CD14-positive monocyte (primary cell): ENCODE measurements at regions not wholly inside any gene's neighbourhood (a gene's known extent, or its start where the extent isn't known, plus 50 kb on each side); places are given as distances from the start of the nearest gene placed in this dataset.

Experiments used
- DNase-seq, 3 donors: peaks; one replicate each; pipeline ENCODE4 v3.0.0-alpha.2; 2011 to 2022
- H2AFZ ChIP-seq: 2 replicates; pipeline ENCODE4 v1.6.0; 2012; ENCODE audit warnings: mild to moderate bottlenecking, low read depth, low read length, inconsistent platforms; ENCODE audit not compliant: insufficient read depth, poor library complexity, severe bottlenecking
- H3K27ac ChIP-seq, 2 donors: 1 replicate in 1 of 2; 2 replicates in 1 of 2; pipeline ENCODE4 v1.5.1; 2012 to 2013; ENCODE audit warnings: low read length in 2 of 2, control low read depth in 1 of 2, inconsistent platforms in 1 of 2, low read depth in 1 of 2, mild to moderate bottlenecking in 1 of 2
- H3K27me3 ChIP-seq, 2 donors: one replicate each; pipeline versions ENCODE4 v1.6.0 to v1.6.1; 2011 to 2013; ENCODE audit warnings: low read length in 2 of 2; ENCODE audit not compliant: control insufficient read depth in 2 of 2, insufficient read depth in 2 of 2
- H3K36me3 ChIP-seq, 2 donors: replicated peaks in 1 of 2; 1 replicate in 1 of 2; 2 replicates in 1 of 2; pipeline versions ENCODE4 v1.5.1 to v1.6.1; 2012 to 2013; ENCODE audit warnings: low read length in 2 of 2, control low read depth in 1 of 2, inconsistent platforms in 1 of 2, mild to moderate bottlenecking in 1 of 2; ENCODE audit not compliant: insufficient read depth in 2 of 2, control insufficient read depth in 1 of 2
- H3K4me1 ChIP-seq, 2 donors: 1 replicate in 1 of 2; 2 replicates in 1 of 2; pipeline versions ENCODE4 v1.5.1 to v1.6.1; 2012 to 2013; ENCODE audit warnings: low read length in 2 of 2, control low read depth in 1 of 2, inconsistent platforms in 1 of 2, mild to moderate bottlenecking in 1 of 2, moderate library complexity in 1 of 2; ENCODE audit not compliant: insufficient read depth in 2 of 2, control insufficient read depth in 1 of 2
- H3K4me2 ChIP-seq: replicated peaks from 2 replicates; pipeline ENCODE3; 2012; ENCODE audit warnings: low read length, moderate library complexity, mild to moderate bottlenecking; ENCODE audit not compliant: poor library complexity, severe bottlenecking; ENCODE audit errors: extremely low read depth
- H3K4me3 ChIP-seq, 3 experiments: fragments of 200-600 bp in 1 of 3; sonication (generic) in 1 of 3; replicated peaks in 1 of 3; 1 replicate in 2 of 3; 2 replicates in 1 of 3; pipeline ENCODE4 v1.5.1; 2011 to 2013; ENCODE audit warnings: low read length in 3 of 3, mild to moderate bottlenecking in 3 of 3, control low read depth in 2 of 3, low read depth in 2 of 3, inconsistent platforms in 1 of 3, moderate library complexity in 1 of 3
- H3K79me2 ChIP-seq: 2 replicates; pipeline ENCODE4 v1.6.0; 2012; ENCODE audit warnings: mild to moderate bottlenecking, control low read depth, inconsistent platforms, low read length, moderate library complexity; ENCODE audit not compliant: insufficient read depth
- H3K9ac ChIP-seq: 2 replicates; pipeline ENCODE4 v1.6.0; 2017; ENCODE audit warnings: low read length, mild to moderate bottlenecking; ENCODE audit not compliant: insufficient read depth, poor library complexity, severe bottlenecking
- H3K9me3 ChIP-seq, 2 donors: replicated peaks in 1 of 2; 1 replicate in 1 of 2; 2 replicates in 1 of 2; pipeline versions ENCODE4 v1.5.1 to v1.6.1; 2012 to 2013; ENCODE audit warnings: low read length in 2 of 2, control low read depth in 1 of 2; ENCODE audit not compliant: control insufficient read depth in 1 of 2, insufficient read depth in 1 of 2
- H4K20me1 ChIP-seq: 2 replicates; pipeline ENCODE4 v1.6.0; 2012; ENCODE audit warnings: mild to moderate bottlenecking, low read length, control low read depth, moderate library complexity; ENCODE audit not compliant: insufficient read depth
- H3K27ac Mint-ChIP-seq, 7 donors: one replicate each; pipeline ENCODE4 v1.8.0; 2020; ENCODE audit warnings: mild to moderate bottlenecking in 7 of 7, mixed read lengths in 7 of 7, moderate library complexity in 6 of 7, inconsistent platforms in 2 of 7
- H3K27me3 Mint-ChIP-seq, 3 donors: one replicate each; pipeline ENCODE4 v1.8.0; 2021 to 2022; ENCODE audit warnings: low read depth in 3 of 3, mild to moderate bottlenecking in 3 of 3, mixed read lengths in 3 of 3, moderate library complexity in 3 of 3, inconsistent platforms in 1 of 3
- H3K36me3 Mint-ChIP-seq, 2 donors: one replicate each; pipeline ENCODE4 v1.8.0; 2020; ENCODE audit warnings: mixed read lengths in 2 of 2, inconsistent platforms in 1 of 2, mild to moderate bottlenecking in 1 of 2
- H3K4me1 Mint-ChIP-seq: one replicate; pipeline ENCODE4 v1.8.0; 2020; ENCODE audit warnings: mild to moderate bottlenecking, mixed read lengths
- H3K4me3 Mint-ChIP-seq, 2 donors: one replicate each; pipeline ENCODE4 v1.8.0; 2020; ENCODE audit warnings: mild to moderate bottlenecking in 2 of 2, mixed read lengths in 2 of 2, moderate library complexity in 1 of 2
- H3K9me3 Mint-ChIP-seq, 7 donors: one replicate each; pipeline ENCODE4 v1.8.0; 2020 to 2022; ENCODE audit warnings: mixed read lengths in 7 of 7, mild to moderate bottlenecking in 6 of 7, moderate library complexity in 6 of 7, inconsistent platforms in 2 of 7
- WGBS: methylation state at CpG from one replicate; pipeline ENCODE4 v1.1.5; 2013; ENCODE audit warnings: missing lambda C conversion rate; ENCODE audit not compliant: insufficient coverage; 5-methylcytosine and 5-hydroxymethylcytosine counted together
- intact Hi-C, 2 donors: fragments of 100-400 bp; cut with micrococcal nuclease; formaldehyde crosslinking; loops; one replicate each; pipeline versions ENCODE4 v1.15.0 to v1.15.1; 2023
- TF ChIP-seq, protein P1 (sequence below): fragments of 200-600 bp; IDR thresholded peaks from one replicate; pipeline ENCODE4 v1.8.0; 2022; ENCODE audit warnings: antibody characterized with exemption, mild to moderate bottlenecking

DNA sequence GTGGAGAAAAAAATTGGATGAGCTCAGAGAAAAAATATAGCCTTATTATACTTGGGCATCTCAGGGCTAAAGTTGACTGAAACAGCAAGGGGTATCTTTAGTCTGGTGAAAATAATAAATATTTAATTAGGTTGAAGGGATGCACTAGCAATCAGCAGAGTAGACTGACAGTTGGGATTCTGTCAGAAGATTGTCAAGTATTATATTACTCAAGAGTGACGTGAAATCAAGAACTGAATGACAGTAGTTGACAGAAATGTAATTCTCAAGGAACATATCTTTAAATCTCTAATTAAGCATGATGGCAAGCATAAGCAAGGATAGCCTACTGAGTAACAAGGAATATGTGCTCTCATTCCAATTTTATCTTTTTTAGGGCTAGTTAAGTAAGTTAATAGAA, 1301.1 kb downstream of the DSC3 start:
- TF ChIP-seq, protein P1, sequence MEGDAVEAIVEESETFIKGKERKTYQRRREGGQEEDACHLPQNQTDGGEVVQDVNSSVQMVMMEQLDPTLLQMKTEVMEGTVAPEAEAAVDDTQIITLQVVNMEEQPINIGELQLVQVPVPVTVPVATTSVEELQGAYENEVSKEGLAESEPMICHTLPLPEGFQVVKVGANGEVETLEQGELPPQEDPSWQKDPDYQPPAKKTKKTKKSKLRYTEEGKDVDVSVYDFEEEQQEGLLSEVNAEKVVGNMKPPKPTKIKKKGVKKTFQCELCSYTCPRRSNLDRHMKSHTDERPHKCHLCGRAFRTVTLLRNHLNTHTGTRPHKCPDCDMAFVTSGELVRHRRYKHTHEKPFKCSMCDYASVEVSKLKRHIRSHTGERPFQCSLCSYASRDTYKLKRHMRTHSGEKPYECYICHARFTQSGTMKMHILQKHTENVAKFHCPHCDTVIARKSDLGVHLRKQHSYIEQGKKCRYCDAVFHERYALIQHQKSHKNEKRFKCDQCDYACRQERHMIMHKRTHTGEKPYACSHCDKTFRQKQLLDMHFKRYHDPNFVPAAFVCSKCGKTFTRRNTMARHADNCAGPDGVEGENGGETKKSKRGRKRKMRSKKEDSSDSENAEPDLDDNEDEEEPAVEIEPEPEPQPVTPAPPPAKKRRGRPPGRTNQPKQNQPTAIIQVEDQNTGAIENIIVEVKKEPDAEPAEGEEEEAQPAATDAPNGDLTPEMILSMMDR: no peak
- Mint-ChIP-seq H3K36me3 (no peaks in the 10 kb centered on the region), H3K4me1 (no peaks in the 10 kb centered on the region), H3K27ac (no peak overlapping the region), H3K27me3 (peaks cover 0 to 5% (median 0%) of the 10 kb centered on the region in 3 donors), H3K9me3 (peaks cover 0 to 15% (median 4%) of the 10 kb centered on the region in 7 donors), H3K4me3 (no peak overlapping the region)
- Histone ChIP-seq H3K4me1 (no peaks in the 10 kb centered on the region), H3K9ac (no peak overlapping the region), H3K79me2 (no peaks in the 10 kb centered on the region), H4K20me1 (no peaks in the 10 kb centered on the region), H3K27me3 (no peaks in the 10 kb centered on the region), H3K4me2 (no peak overlapping the region), H2AFZ (no peak overlapping the region), H3K27ac (no peak overlapping the region), H3K9me3 (peaks cover 7 to 11% of the 10 kb centered on the region in 2 donors), H3K36me3 (no peaks in the 10 kb centered on the region), H3K4me3 (no peak overlapping the region)
- no CpG with 5 or more reads among the region's 1 CpG for WGBS
- intact Hi-C loops: no loop called here
- DNase-seq: no peak

DNA sequence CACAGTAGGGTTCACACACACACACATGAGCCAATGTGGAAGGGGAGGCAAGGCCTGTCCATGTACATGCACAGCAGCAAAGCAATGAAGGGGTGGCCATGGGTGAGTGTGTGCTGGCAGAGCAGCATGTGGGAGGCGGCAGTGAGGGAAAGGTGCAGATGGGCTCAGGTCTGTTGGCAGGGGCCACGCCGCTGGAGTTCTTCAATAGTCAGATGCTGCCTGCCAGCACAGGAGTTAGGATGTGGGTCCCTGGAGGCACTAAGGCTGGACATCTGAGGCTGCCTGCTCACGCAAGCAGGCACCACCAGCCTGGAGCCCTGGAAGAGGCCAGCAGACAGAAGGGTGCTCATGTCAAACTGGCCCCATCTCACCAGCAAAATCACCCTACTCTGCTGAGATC, 1304.9 kb downstream of the DSC3 start:
- TF ChIP-seq, protein P1: no peak
- Histone ChIP-seq H3K79me2 (no peaks in the 10 kb centered on the region), H3K27me3 (no peaks in the 10 kb centered on the region), H3K9ac (no peak overlapping the region), H3K4me1 (no peaks in the 10 kb centered on the region), H4K20me1 (no peaks in the 10 kb centered on the region), H3K4me2 (no peak overlapping the region), H3K9me3 (peaks cover 7 to 11% of the 10 kb centered on the region in 2 donors), H3K27ac (no peak overlapping the region), H2AFZ (no peak overlapping the region), H3K4me3 (no peak overlapping the region), H3K36me3 (no peaks in the 10 kb centered on the region)
- no peak for DNase-seq
- 93% methylated on average over 3 of the region's 4 CpGs for WGBS
- intact Hi-C loops: no loop called here
- no peaks in the 10 kb centered on the region for H3K4me1 Mint-ChIP-seq
- no peak overlapping the region for H3K27ac Mint-ChIP-seq
- H3K36me3 Mint-ChIP-seq: no peaks in the 10 kb centered on the region
- H3K27me3 Mint-ChIP-seq: peaks cover 0 to 2% (median 0%) of the 10 kb centered on the region in 3 donors
- no peak overlapping the region for H3K4me3 Mint-ChIP-seq
- H3K9me3 Mint-ChIP-seq: peaks cover 0 to 16% (median 12%) of the 10 kb centered on the region in 7 donors
